ENCODE measurements at regions not wholly inside any gene's neighbourhood (a gene's known extent, or its start where the extent isn't known, plus 50 kb on each side); places are given as distances from the start of the nearest gene placed in this dataset.

- no peak overlapping the region for H3K4me3 ChIP-seq
- H3K4me1 ChIP-seq (replicated peaks), result no peaks in the 10 kb centered on the region
- no peaks in the 10 kb centered on the region for H3K27me3 ChIP-seq (replicated peaks; ENCODE audit: insufficient read depth)
- intact Hi-C loops (cut with DNase I), result no loop called here
- TF ChIP-seq POLR2A (IDR thresholded peaks at IDR 0.05) (no peak), POLR2AphosphoS5 (IDR thresholded peaks at IDR 0.05) (no peak), CTCF (IDR thresholded peaks at IDR 0.05) (no peak)
- 46% methylated on average over 5 of the region's 5 CpGs for WGBS
- no peak overlapping the region for H3K27ac ChIP-seq
- no peaks in the 10 kb centered on the region for H3K9me3 ChIP-seq
- no peak for DNase-seq (ENCODE audit: low spot score)
- H3K36me3 ChIP-seq, result no peaks in the 10 kb centered on the region
Measured at GRCh38 chr5:2579126-2579525, 172.4 kb downstream of the IRX2 start.

- no peaks in the 10 kb centered on the region for H3K27me3 ChIP-seq (replicated peaks; ENCODE audit: insufficient read depth)
- no peaks in the 10 kb centered on the region for H3K4me1 ChIP-seq (replicated peaks)
- TF ChIP-seq POLR2A (IDR thresholded peaks at IDR 0.05) (no peak), POLR2AphosphoS5 (IDR thresholded peaks at IDR 0.05) (no peak), CTCF (IDR thresholded peaks at IDR 0.05) (no peak)
- no peak overlapping the region for H3K4me3 ChIP-seq
- H3K9me3 ChIP-seq, result no peaks in the 10 kb centered on the region
- intact Hi-C loops (cut with DNase I), result no loop called here
- no peak for DNase-seq (ENCODE audit: low spot score)
- 86% methylated on average over 10 of the region's 12 CpGs for WGBS
- no peaks in the 10 kb centered on the region for H3K36me3 ChIP-seq
- H3K27ac ChIP-seq, result no peak overlapping the region
Measured at GRCh38 chr5:2577312-2578036, 174.0 kb downstream of the IRX2 start.

DNA sequence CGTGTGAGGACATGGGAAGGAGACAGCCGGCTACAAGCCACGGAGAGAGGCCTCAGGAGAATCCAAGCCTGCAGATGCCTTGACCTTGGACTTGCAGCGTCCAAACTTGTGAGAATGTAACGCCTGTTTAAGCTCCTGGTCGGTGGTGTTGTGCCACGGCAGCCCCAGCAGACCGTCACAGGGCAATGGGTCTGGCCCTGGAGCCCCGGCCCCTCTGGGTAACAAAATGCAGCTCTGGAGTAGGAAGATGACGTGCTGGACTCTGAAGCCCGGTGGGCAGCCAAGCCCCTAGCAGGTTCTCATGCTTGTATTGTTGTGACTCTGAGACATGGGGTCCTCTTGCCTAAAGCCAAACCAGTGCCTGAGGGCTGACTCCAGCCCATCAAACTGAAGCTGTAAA, 174.7 kb downstream of the IRX2 start:
- H3K9me3 ChIP-seq, result no peaks in the 10 kb centered on the region
- H3K36me3 ChIP-seq, result no peaks in the 10 kb centered on the region
- no peak for DNase-seq (ENCODE audit: low spot score)
- intact Hi-C loops (cut with DNase I), result no loop called here
- no peak overlapping the region for H3K27ac ChIP-seq
- H3K4me3 ChIP-seq, result no peak overlapping the region
- H3K27me3 ChIP-seq (replicated peaks; ENCODE audit: insufficient read depth), result no peaks in the 10 kb centered on the region
- H3K4me1 ChIP-seq (replicated peaks), result no peaks in the 10 kb centered on the region
- TF ChIP-seq POLR2AphosphoS5 (IDR thresholded peaks at IDR 0.05) (no peak), CTCF (IDR thresholded peaks at IDR 0.05) (no peak), POLR2A (IDR thresholded peaks at IDR 0.05) (no peak)
- WGBS, result 91% methylated on average over 11 of the region's 11 CpGs

GRCh38 chr5:2575871-2576270, 175.6 kb downstream of the IRX2 start:
- Histone ChIP-seq H3K27ac (no peak overlapping the region), H3K36me3 (no peaks in the 10 kb centered on the region), H3K4me1 (replicated peaks) (no peaks in the 10 kb centered on the region), H3K27me3 (replicated peaks; ENCODE audit: insufficient read depth) (no peaks in the 10 kb centered on the region), H3K9me3 (no peaks in the 10 kb centered on the region), H3K4me3 (no peak overlapping the region)
- intact Hi-C loops (cut with DNase I), result no loop called here
- no peak for DNase-seq (ENCODE audit: low spot score)
- WGBS, result 38% methylated on average over 1 of the region's 1 CpG
- TF ChIP-seq POLR2AphosphoS5 (IDR thresholded peaks at IDR 0.05) (no peak), POLR2A (IDR thresholded peaks at IDR 0.05) (no peak), CTCF (IDR thresholded peaks at IDR 0.05) (no peak)

DNA sequence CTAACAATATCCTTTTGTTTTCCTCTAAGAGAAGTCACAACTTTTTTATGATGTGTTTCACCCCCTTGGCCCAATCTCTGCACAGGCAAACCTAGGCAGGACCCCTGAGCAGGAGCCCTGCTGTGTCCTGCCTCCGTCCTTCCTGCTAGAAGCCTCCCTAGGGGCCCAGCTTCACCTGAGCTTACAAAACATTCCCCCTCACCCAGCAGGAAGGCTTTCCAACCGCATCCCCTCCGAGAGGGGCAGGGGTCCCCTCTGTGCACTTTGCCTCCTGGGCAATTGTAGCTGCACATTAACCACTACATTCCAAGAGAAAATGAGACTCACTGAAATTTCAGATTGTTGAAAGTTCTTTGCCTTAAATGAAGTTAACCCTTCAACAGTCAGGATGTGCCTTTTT, 176.2 kb downstream of the IRX2 start:
- Histone ChIP-seq H3K27ac (no peak overlapping the region), H3K27me3 (replicated peaks; ENCODE audit: insufficient read depth) (no peaks in the 10 kb centered on the region), H3K36me3 (no peaks in the 10 kb centered on the region), H3K4me1 (replicated peaks) (no peaks in the 10 kb centered on the region), H3K9me3 (no peaks in the 10 kb centered on the region), H3K4me3 (no peak overlapping the region)
- intact Hi-C loops (cut with DNase I), result no loop called here
- 64% methylated on average over 3 of the region's 3 CpGs for WGBS
- no peak for DNase-seq (ENCODE audit: low spot score)
- TF ChIP-seq POLR2A (IDR thresholded peaks at IDR 0.05) (no peak), CTCF (IDR thresholded peaks at IDR 0.05) (no peak)
